MM.1S (cell line): ENCODE measurements at regions not wholly inside any gene's neighbourhood (a gene's known extent, or its start where the extent isn't known, plus 50 kb on each side); places are given as distances from the start of the nearest gene placed in this dataset.

Source experiments
- EZH2 ChIP-seq: fragments of 300-600 bp; sonication (generic); optimal IDR thresholded peaks from 2 replicates; pipeline ENCODE3; 2017; ENCODE audit warnings: low read depth, mild to moderate bottlenecking, antibody characterized with exemption, low read length, mixed read lengths
- EZH2phosphoT487 ChIP-seq: fragments of 300-600 bp; sonication (generic); IDR thresholded peaks from 2 replicates; pipeline ENCODE4 v1.6.1; 2018; ENCODE audit warnings: antibody characterized with exemption, low read length
- TF ChIP-seq, protein P1 (sequence below): fragments of 300-600 bp; sonication (generic); IDR thresholded peaks from 2 replicates; pipeline ENCODE4 v1.5.1; 2016; ENCODE audit warnings: antibody characterized with exemption, low read length, mixed read lengths

DNA sequence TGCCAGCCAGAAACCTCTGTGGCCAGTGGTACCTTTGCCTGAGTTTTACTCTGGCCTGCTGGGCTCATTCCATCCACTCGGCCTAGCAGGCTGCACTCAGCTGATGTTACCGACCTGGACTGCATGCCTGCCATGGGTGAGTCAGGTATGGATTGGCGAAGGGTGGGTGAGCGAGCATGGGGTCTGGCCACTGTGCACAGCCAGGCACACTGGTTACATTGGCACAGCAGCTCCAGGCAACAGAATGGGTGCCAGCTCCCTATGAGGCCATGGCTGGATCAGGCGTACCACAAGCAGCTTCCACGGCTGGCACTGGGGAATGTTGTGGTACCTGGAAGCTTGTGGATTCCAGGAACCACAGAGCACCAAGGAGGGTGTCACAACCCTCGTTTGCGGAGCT lies 685.7 kb downstream of the SLC16A7 start:
- TF ChIP-seq EZH2phosphoT487, result no peak
- TF ChIP-seq, protein P1, sequence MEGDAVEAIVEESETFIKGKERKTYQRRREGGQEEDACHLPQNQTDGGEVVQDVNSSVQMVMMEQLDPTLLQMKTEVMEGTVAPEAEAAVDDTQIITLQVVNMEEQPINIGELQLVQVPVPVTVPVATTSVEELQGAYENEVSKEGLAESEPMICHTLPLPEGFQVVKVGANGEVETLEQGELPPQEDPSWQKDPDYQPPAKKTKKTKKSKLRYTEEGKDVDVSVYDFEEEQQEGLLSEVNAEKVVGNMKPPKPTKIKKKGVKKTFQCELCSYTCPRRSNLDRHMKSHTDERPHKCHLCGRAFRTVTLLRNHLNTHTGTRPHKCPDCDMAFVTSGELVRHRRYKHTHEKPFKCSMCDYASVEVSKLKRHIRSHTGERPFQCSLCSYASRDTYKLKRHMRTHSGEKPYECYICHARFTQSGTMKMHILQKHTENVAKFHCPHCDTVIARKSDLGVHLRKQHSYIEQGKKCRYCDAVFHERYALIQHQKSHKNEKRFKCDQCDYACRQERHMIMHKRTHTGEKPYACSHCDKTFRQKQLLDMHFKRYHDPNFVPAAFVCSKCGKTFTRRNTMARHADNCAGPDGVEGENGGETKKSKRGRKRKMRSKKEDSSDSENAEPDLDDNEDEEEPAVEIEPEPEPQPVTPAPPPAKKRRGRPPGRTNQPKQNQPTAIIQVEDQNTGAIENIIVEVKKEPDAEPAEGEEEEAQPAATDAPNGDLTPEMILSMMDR, result no peak
- TF ChIP-seq EZH2, result no peak
